ENCODE measurements at regions not wholly inside any gene's neighbourhood (a gene's known extent, or its start where the extent isn't known, plus 50 kb on each side); places are given as distances from the start of the nearest gene placed in this dataset.
"Not testable (repeated sequence)": the region's sequence is repeated elsewhere in the genome, so short reads cannot be mapped to it uniquely, and the experiment has no call there.

- no peaks in the 10 kb centered on the region for H3K9me3 ChIP-seq (ENCODE audit: control insufficient read depth in 2 of 2, low read length in 2 of 2)
- H3K4me1 ChIP-seq (ENCODE audit: control insufficient read depth, insufficient read depth, low read length), result no peaks in the 10 kb centered on the region
- no peaks in the 10 kb centered on the region for H3K36me3 ChIP-seq (ENCODE audit: control insufficient read depth in 2 of 2, insufficient read depth in 2 of 2, low read length in 2 of 2)
- H3K27me3 ChIP-seq (ENCODE audit: control insufficient read depth in 1 of 2, insufficient read depth in 2 of 2, low read length in 2 of 2), result no peaks in the 10 kb centered on the region
- no peak overlapping the region for H3K4me3 ChIP-seq (ENCODE audit: low read length in 2 of 2)
- no peak overlapping the region for H3K9ac ChIP-seq (ENCODE audit: low read length in 2 of 2)
- no peak overlapping the region for H3K27ac ChIP-seq (ENCODE audit: low read length)
Observed at GRCh38 chr4:104549736-104550135, 55.0 kb upstream of the CXXC4 start.

DNA sequence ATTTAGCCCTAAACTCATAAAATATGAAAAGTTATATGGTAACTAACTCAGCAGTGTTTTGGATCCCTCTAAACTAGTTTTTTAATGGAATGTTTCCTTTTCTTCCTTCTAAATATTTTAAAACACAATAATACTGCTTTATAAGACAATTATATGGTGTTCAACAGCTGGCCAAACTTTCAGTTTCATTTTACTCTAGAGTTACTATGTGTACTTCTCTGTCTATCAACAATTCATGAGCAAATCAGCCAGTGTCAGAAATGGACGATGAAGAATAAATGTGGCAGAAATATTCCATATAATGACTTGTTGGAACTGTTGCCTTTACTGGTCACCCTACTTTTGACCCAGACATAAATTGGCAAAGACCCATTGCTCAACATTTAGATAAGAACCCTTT lies 64.8 kb upstream of the CXXC4 start:
- H3K4me3 ChIP-seq (ENCODE audit: low read length in 2 of 2), result no peak overlapping the region
- no peak overlapping the region for H3K27ac ChIP-seq (ENCODE audit: low read length)
- H3K4me1 ChIP-seq (ENCODE audit: control insufficient read depth, insufficient read depth, low read length), result no peaks in the 10 kb centered on the region
- H3K27me3 ChIP-seq (ENCODE audit: control insufficient read depth in 1 of 2, insufficient read depth in 2 of 2, low read length in 2 of 2), result no peaks in the 10 kb centered on the region
- no peaks in the 10 kb centered on the region for H3K9me3 ChIP-seq (ENCODE audit: control insufficient read depth in 2 of 2, low read length in 2 of 2)
- H3K9ac ChIP-seq (ENCODE audit: low read length in 2 of 2), result no peak overlapping the region
- H3K36me3 ChIP-seq (ENCODE audit: control insufficient read depth in 2 of 2, insufficient read depth in 2 of 2, low read length in 2 of 2), result no peaks in the 10 kb centered on the region

- Histone ChIP-seq H3K27ac (ENCODE audit: low read length) (no peak overlapping the region), H3K9me3 (ENCODE audit: control insufficient read depth in 2 of 2, low read length in 2 of 2) (peaks cover 0 to 2% of the 10 kb centered on the region in 2 donors)
Observed at GRCh38 chr4:104571341-104571740, 76.6 kb upstream of the CXXC4 start.

GRCh38 chr4:104574371-104574770 lies 79.7 kb upstream of the CXXC4 start:
- H3K27ac ChIP-seq (ENCODE audit: low read length), result no peak overlapping the region
- H3K4me3 ChIP-seq (ENCODE audit: low read length in 2 of 2), result no peak overlapping the region
- no peak overlapping the region for H3K9ac ChIP-seq (ENCODE audit: low read length in 2 of 2)
- H3K9me3 ChIP-seq (ENCODE audit: control insufficient read depth in 2 of 2, low read length in 2 of 2), result no peaks in the 10 kb centered on the region
- H3K27me3 ChIP-seq (ENCODE audit: control insufficient read depth in 1 of 2, insufficient read depth in 2 of 2, low read length in 2 of 2), result no peaks in the 10 kb centered on the region
- no peaks in the 10 kb centered on the region for H3K36me3 ChIP-seq (ENCODE audit: control insufficient read depth in 2 of 2, insufficient read depth in 2 of 2, low read length in 2 of 2)
- no peaks in the 10 kb centered on the region for H3K4me1 ChIP-seq (ENCODE audit: control insufficient read depth, insufficient read depth, low read length)

More at GRCh38 chr4:104571341-104571740, 76.6 kb upstream of the CXXC4 start:
- no peaks in the 10 kb centered on the region for H3K4me1 ChIP-seq (ENCODE audit: control insufficient read depth, insufficient read depth, low read length)
- no peaks in the 10 kb centered on the region for H3K27me3 ChIP-seq (ENCODE audit: control insufficient read depth in 1 of 2, insufficient read depth in 2 of 2, low read length in 2 of 2)
- H3K4me3 ChIP-seq (ENCODE audit: low read length in 2 of 2), result no peak overlapping the region
- H3K9ac ChIP-seq (ENCODE audit: low read length in 2 of 2), result no peak overlapping the region
- no peaks in the 10 kb centered on the region for H3K36me3 ChIP-seq (ENCODE audit: control insufficient read depth in 2 of 2, insufficient read depth in 2 of 2, low read length in 2 of 2)

GRCh38 chr4:104575278-104575677 lies 80.6 kb upstream of the CXXC4 start:
- H3K27me3 ChIP-seq (ENCODE audit: control insufficient read depth in 1 of 2, insufficient read depth in 2 of 2, low read length in 2 of 2), result no peaks in the 10 kb centered on the region
- H3K9me3 ChIP-seq (ENCODE audit: control insufficient read depth in 2 of 2, low read length in 2 of 2), result no peaks in the 10 kb centered on the region
- H3K27ac ChIP-seq (ENCODE audit: low read length), result no peak overlapping the region
- H3K9ac ChIP-seq (ENCODE audit: low read length in 2 of 2), result no peak overlapping the region
- no peaks in the 10 kb centered on the region for H3K36me3 ChIP-seq (ENCODE audit: control insufficient read depth in 2 of 2, insufficient read depth in 2 of 2, low read length in 2 of 2)
- H3K4me1 ChIP-seq (ENCODE audit: control insufficient read depth, insufficient read depth, low read length), result no peaks in the 10 kb centered on the region
- H3K4me3 ChIP-seq (ENCODE audit: low read length in 2 of 2), result no peak overlapping the region

- H3K9me3 ChIP-seq (ENCODE audit: control insufficient read depth in 2 of 2, low read length in 2 of 2), result no peaks in the 10 kb centered on the region
- H3K27me3 ChIP-seq (ENCODE audit: control insufficient read depth in 1 of 2, insufficient read depth in 2 of 2, low read length in 2 of 2), result no peaks in the 10 kb centered on the region
- H3K27ac ChIP-seq (ENCODE audit: low read length), result no peak overlapping the region
- no peaks in the 10 kb centered on the region for H3K4me1 ChIP-seq (ENCODE audit: control insufficient read depth, insufficient read depth, low read length)
- H3K36me3 ChIP-seq (ENCODE audit: control insufficient read depth in 2 of 2, insufficient read depth in 2 of 2, low read length in 2 of 2), result no peaks in the 10 kb centered on the region
- no peak overlapping the region for H3K4me3 ChIP-seq (ENCODE audit: low read length in 2 of 2)
- H3K9ac ChIP-seq (ENCODE audit: low read length in 2 of 2), result no peak overlapping the region
Observed at GRCh38 chr4:104577405-104577804, 82.7 kb upstream of the CXXC4 start.

- H3K4me3 ChIP-seq (ENCODE audit: low read length in 2 of 2); H3K4me1 ChIP-seq (ENCODE audit: control insufficient read depth, insufficient read depth, low read length); H3K9me3 ChIP-seq (ENCODE audit: control insufficient read depth in 2 of 2, low read length in 2 of 2); H3K9ac ChIP-seq (ENCODE audit: low read length in 2 of 2); H3K27me3 ChIP-seq (ENCODE audit: control insufficient read depth in 1 of 2, insufficient read depth in 2 of 2, low read length in 2 of 2); H3K36me3 ChIP-seq (ENCODE audit: control insufficient read depth in 2 of 2, insufficient read depth in 2 of 2, low read length in 2 of 2); H3K27ac ChIP-seq (ENCODE audit: low read length): not testable (repeated sequence)
Observed at GRCh38 chr4:104581476-104581875, 86.8 kb upstream of the CXXC4 start.

GRCh38 chr4:104582056-104582455 lies 87.4 kb upstream of the CXXC4 start:
- not testable (repeated sequence) for H3K9ac ChIP-seq (ENCODE audit: low read length in 2 of 2); H3K4me3 ChIP-seq (ENCODE audit: low read length in 2 of 2); H3K36me3 ChIP-seq (ENCODE audit: control insufficient read depth in 2 of 2, insufficient read depth in 2 of 2, low read length in 2 of 2); H3K27me3 ChIP-seq (ENCODE audit: control insufficient read depth in 1 of 2, insufficient read depth in 2 of 2, low read length in 2 of 2); H3K4me1 ChIP-seq (ENCODE audit: control insufficient read depth, insufficient read depth, low read length); H3K27ac ChIP-seq (ENCODE audit: low read length); H3K9me3 ChIP-seq (ENCODE audit: control insufficient read depth in 2 of 2, low read length in 2 of 2)

- Histone ChIP-seq H3K9me3 (ENCODE audit: control insufficient read depth in 2 of 2, low read length in 2 of 2) (no peaks in the 10 kb centered on the region), H3K27ac (ENCODE audit: low read length) (no peak overlapping the region), H3K36me3 (ENCODE audit: control insufficient read depth in 2 of 2, insufficient read depth in 2 of 2, low read length in 2 of 2) (no peaks in the 10 kb centered on the region), H3K4me3 (ENCODE audit: low read length in 2 of 2) (no peak overlapping the region), H3K4me1 (ENCODE audit: control insufficient read depth, insufficient read depth, low read length) (peaks cover 4% of the 10 kb centered on the region), H3K27me3 (ENCODE audit: control insufficient read depth in 1 of 2, insufficient read depth in 2 of 2, low read length in 2 of 2) (no peaks in the 10 kb centered on the region), H3K9ac (ENCODE audit: low read length in 2 of 2) (no peak overlapping the region)
Observed at GRCh38 chr4:104589264-104589868, 94.7 kb upstream of the CXXC4 start.

- no peaks in the 10 kb centered on the region for H3K36me3 ChIP-seq (ENCODE audit: control insufficient read depth in 2 of 2, insufficient read depth in 2 of 2, low read length in 2 of 2)
- H3K27me3 ChIP-seq (ENCODE audit: control insufficient read depth in 1 of 2, insufficient read depth in 2 of 2, low read length in 2 of 2), result no peaks in the 10 kb centered on the region
- H3K4me1 ChIP-seq (ENCODE audit: control insufficient read depth, insufficient read depth, low read length), result peaks cover 4% of the 10 kb centered on the region
- peak overlapping the region; percentile 35 to 53 for H3K4me3 ChIP-seq (ENCODE audit: low read length in 2 of 2)
- H3K9ac ChIP-seq (ENCODE audit: low read length in 2 of 2), result peak overlapping the region in 1 of 2 donors; percentile 23
- no peak overlapping the region for H3K27ac ChIP-seq (ENCODE audit: low read length)
- no peaks in the 10 kb centered on the region for H3K9me3 ChIP-seq (ENCODE audit: control insufficient read depth in 2 of 2, low read length in 2 of 2)
Observed at GRCh38 chr4:104591510-104591911, 96.8 kb upstream of the CXXC4 start.

DNA sequence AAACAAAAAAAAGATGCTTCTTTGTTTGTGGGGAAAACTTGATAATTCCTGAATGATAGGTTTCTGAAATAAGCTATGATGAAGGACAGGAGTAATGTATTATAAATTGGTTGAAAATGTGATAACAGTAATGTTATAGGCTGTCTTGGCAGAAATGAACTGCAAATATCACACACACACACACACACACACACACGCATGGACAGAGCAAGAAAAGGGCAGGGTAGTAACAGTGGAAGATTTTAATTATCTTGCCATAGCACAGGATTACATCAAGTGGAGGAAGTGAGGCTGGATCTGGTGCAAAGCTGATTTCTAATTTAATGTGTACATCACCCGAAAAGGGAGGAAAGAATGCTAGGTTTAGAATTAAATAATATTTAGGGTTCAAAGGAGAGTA lies 97.5 kb upstream of the CXXC4 start:
- Histone ChIP-seq H3K9ac (ENCODE audit: low read length in 2 of 2) (no peak overlapping the region), H3K36me3 (ENCODE audit: control insufficient read depth in 2 of 2, insufficient read depth in 2 of 2, low read length in 2 of 2) (no peaks in the 10 kb centered on the region), H3K27ac (ENCODE audit: low read length) (peak overlapping the region; percentile 32), H3K9me3 (ENCODE audit: control insufficient read depth in 2 of 2, low read length in 2 of 2) (no peaks in the 10 kb centered on the region), H3K4me1 (ENCODE audit: control insufficient read depth, insufficient read depth, low read length) (peaks cover 4% of the 10 kb centered on the region), H3K27me3 (ENCODE audit: control insufficient read depth in 1 of 2, insufficient read depth in 2 of 2, low read length in 2 of 2) (no peaks in the 10 kb centered on the region), H3K4me3 (ENCODE audit: low read length in 2 of 2) (peak overlapping the region; percentile 35 to 53)
